ENCODE measurements at regions not wholly inside any gene's neighbourhood (a gene's known extent, or its start where the extent isn't known, plus 50 kb on each side); places are given as distances from the start of the nearest gene placed in this dataset.
A peak's percentile ranks its signal among the peaks of the same experiment; 100 is the strongest.

GRCh38 chr2:16378031-16378430 lies 287.6 kb downstream of the CYRIA start:
- Mint-ChIP-seq H3K4me3 (no peak overlapping the region), H3K27ac (no peak overlapping the region), H3K9me3 (peaks cover 9% of the 10 kb centered on the region), H3K36me3 (ENCODE audit: low read depth) (peaks cover 8% of the 10 kb centered on the region), H3K4me1 (peaks cover 10% of the 10 kb centered on the region), H3K27me3 (ENCODE audit: low read depth, poor library complexity) (no peaks in the 10 kb centered on the region)
- TF ChIP-seq CTCF (IDR thresholded peaks at IDR 0.05), result no peak
- DNase-seq, result no peak

- Mint-ChIP-seq H3K36me3 (ENCODE audit: low read depth) (peaks cover 20% of the 10 kb centered on the region), H3K9me3 (peaks cover 29% of the 10 kb centered on the region), H3K4me1 (peaks cover 10% of the 10 kb centered on the region), H3K4me3 (no peak overlapping the region), H3K27me3 (ENCODE audit: low read depth, poor library complexity) (no peaks in the 10 kb centered on the region), H3K27ac (no peak overlapping the region)
- TF ChIP-seq CTCF (IDR thresholded peaks at IDR 0.05), result no peak
- no peak for DNase-seq
These were observed 289.7 kb downstream of the CYRIA start for GRCh38 chr2:16375981-16376380.

- Mint-ChIP-seq H3K9me3 (peaks cover 29% of the 10 kb centered on the region), H3K36me3 (ENCODE audit: low read depth) (peaks cover 20% of the 10 kb centered on the region), H3K27ac (peak overlapping the region; percentile 77), H3K4me1 (peaks cover 10% of the 10 kb centered on the region), H3K27me3 (ENCODE audit: low read depth, poor library complexity) (no peaks in the 10 kb centered on the region), H3K4me3 (no peak overlapping the region)
- TF ChIP-seq CTCF (IDR thresholded peaks at IDR 0.05), result no peak
- DNase-seq, result no peak
These were observed 290.3 kb downstream of the CYRIA start for GRCh38 chr2:16375351-16375750.

GRCh38 chr2:16374671-16375070 lies 291.0 kb downstream of the CYRIA start:
- Mint-ChIP-seq H3K4me3 (no peak overlapping the region), H3K36me3 (ENCODE audit: low read depth) (peaks cover 20% of the 10 kb centered on the region), H3K27me3 (ENCODE audit: low read depth, poor library complexity) (no peaks in the 10 kb centered on the region), H3K9me3 (peaks cover 29% of the 10 kb centered on the region), H3K4me1 (peaks cover 10% of the 10 kb centered on the region), H3K27ac (no peak overlapping the region)
- no peak for TF ChIP-seq CTCF (IDR thresholded peaks at IDR 0.05)
- no peak for DNase-seq

- Mint-ChIP-seq H3K27ac (no peak overlapping the region), H3K9me3 (peaks cover 29% of the 10 kb centered on the region), H3K27me3 (ENCODE audit: low read depth, poor library complexity) (no peaks in the 10 kb centered on the region), H3K4me3 (no peak overlapping the region), H3K36me3 (ENCODE audit: low read depth) (peaks cover 20% of the 10 kb centered on the region), H3K4me1 (peaks cover 5% of the 10 kb centered on the region)
- no peak for TF ChIP-seq CTCF (IDR thresholded peaks at IDR 0.05)
- no peak for DNase-seq
These were observed 292.3 kb downstream of the CYRIA start for GRCh38 chr2:16373341-16373740.

GRCh38 chr2:16371751-16372150 lies 293.9 kb downstream of the CYRIA start:
- no peak for TF ChIP-seq CTCF (IDR thresholded peaks at IDR 0.05)
- H3K4me1 Mint-ChIP-seq, result no peaks in the 10 kb centered on the region
- no peak for DNase-seq
- no peaks in the 10 kb centered on the region for H3K27me3 Mint-ChIP-seq (ENCODE audit: low read depth, poor library complexity)
- H3K4me3 Mint-ChIP-seq, result no peak overlapping the region
- H3K9me3 Mint-ChIP-seq, result peaks cover 29% of the 10 kb centered on the region
- no peak overlapping the region for H3K27ac Mint-ChIP-seq
- H3K36me3 Mint-ChIP-seq (ENCODE audit: low read depth), result peaks cover 20% of the 10 kb centered on the region

All from nephron progenitor cell (in vitro differentiated cells).